ENCODE measurements at regions not wholly inside any gene's neighbourhood (a gene's known extent, or its start where the extent isn't known, plus 50 kb on each side); places are given as distances from the start of the nearest gene placed in this dataset.
"Not testable (repeated sequence)": the region's sequence is repeated elsewhere in the genome, so short reads cannot be mapped to it uniquely, and the experiment has no call there.

- Histone ChIP-seq H3K4me3 (no peak overlapping the region), H3K27me3 (replicated peaks; ENCODE audit: insufficient read depth) (no peaks in the 10 kb centered on the region), H3K4me1 (ENCODE audit: control insufficient read depth in 1 of 2, low read depth in 2 of 2) (no peaks in the 10 kb centered on the region), H3K9me3 (no peaks in the 10 kb centered on the region), H3K36me3 (no peaks in the 10 kb centered on the region), H3K27ac (no peak overlapping the region)
- no peak for TF ChIP-seq CTCF (IDR thresholded peaks at IDR 0.05)
- DNase-seq (ENCODE audit: low spot score) (no peak), ATAC-seq (ENCODE audit: insufficient number of reproducible peaks, low FRiP score, low read depth) (no peak)
Measured at GRCh38 chr1:196034080-196034706, 574.0 kb downstream of the KCNT2 start.

- ATAC-seq (ENCODE audit: insufficient number of reproducible peaks, low FRiP score, low read depth), result not testable (repeated sequence)
Measured at GRCh38 chr1:196031387-196031786, 576.9 kb downstream of the KCNT2 start.

GRCh38 chr1:196030455-196030854, 577.8 kb downstream of the KCNT2 start:
- Histone ChIP-seq H3K36me3 (no peaks in the 10 kb centered on the region), H3K4me1 (ENCODE audit: control insufficient read depth in 1 of 2, low read depth in 2 of 2) (no peaks in the 10 kb centered on the region), H3K27me3 (replicated peaks; ENCODE audit: insufficient read depth) (no peaks in the 10 kb centered on the region), H3K4me3 (no peak overlapping the region), H3K9me3 (no peaks in the 10 kb centered on the region), H3K27ac (no peak overlapping the region)
- TF ChIP-seq CTCF (IDR thresholded peaks at IDR 0.05), result no peak
- DNase-seq (ENCODE audit: low spot score) (no peak), ATAC-seq (ENCODE audit: insufficient number of reproducible peaks, low FRiP score, low read depth) (no peak)

More at GRCh38 chr1:196031387-196031786, 576.9 kb downstream of the KCNT2 start:
- not testable (repeated sequence) for DNase-seq (ENCODE audit: low spot score); H3K27me3 ChIP-seq (replicated peaks; ENCODE audit: insufficient read depth); H3K4me1 ChIP-seq (ENCODE audit: control insufficient read depth in 1 of 2, low read depth in 2 of 2); H3K9me3 ChIP-seq; H3K27ac ChIP-seq; H3K36me3 ChIP-seq; H3K4me3 ChIP-seq

DNA sequence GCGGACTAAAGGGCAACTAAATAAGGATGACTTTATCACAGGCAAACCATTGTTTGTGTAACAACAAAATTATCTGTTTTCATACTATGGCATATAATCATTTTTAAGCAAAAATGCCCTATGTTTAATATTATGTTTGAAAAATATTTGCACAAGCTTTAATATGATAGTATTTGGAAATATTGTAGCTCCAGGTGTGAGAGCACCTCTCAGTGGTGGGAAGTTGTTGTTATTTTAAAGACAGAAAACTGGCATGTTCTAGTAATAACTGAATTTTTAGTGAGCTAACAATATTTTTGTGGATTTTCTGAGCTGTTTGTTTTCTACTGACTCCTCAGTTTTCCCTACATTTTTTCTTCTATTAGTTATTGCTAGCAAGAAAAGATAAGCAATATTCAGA, 578.8 kb downstream of the KCNT2 start:
- ATAC-seq (ENCODE audit: insufficient number of reproducible peaks, low FRiP score, low read depth) (no peak), DNase-seq (ENCODE audit: low spot score) (no peak)
- no peaks in the 10 kb centered on the region for H3K27me3 ChIP-seq (replicated peaks; ENCODE audit: insufficient read depth)
- no peaks in the 10 kb centered on the region for H3K4me1 ChIP-seq (ENCODE audit: control insufficient read depth in 1 of 2, low read depth in 2 of 2)
- no peaks in the 10 kb centered on the region for H3K36me3 ChIP-seq
- no peaks in the 10 kb centered on the region for H3K9me3 ChIP-seq
- TF ChIP-seq CTCF (IDR thresholded peaks at IDR 0.05), result no peak
- no peak overlapping the region for H3K27ac ChIP-seq
- no peak overlapping the region for H3K4me3 ChIP-seq

GRCh38 chr1:196027127-196027526, 581.1 kb downstream of the KCNT2 start:
- no peak for ATAC-seq (ENCODE audit: insufficient number of reproducible peaks, low FRiP score, low read depth)
- TF ChIP-seq CTCF (IDR thresholded peaks at IDR 0.05), result no peak
- no peaks in the 10 kb centered on the region for H3K4me1 ChIP-seq (ENCODE audit: control insufficient read depth in 1 of 2, low read depth in 2 of 2)
- no peaks in the 10 kb centered on the region for H3K27me3 ChIP-seq (replicated peaks; ENCODE audit: insufficient read depth)
- no peak overlapping the region for H3K27ac ChIP-seq
- no peaks in the 10 kb centered on the region for H3K36me3 ChIP-seq
- no peaks in the 10 kb centered on the region for H3K9me3 ChIP-seq
- no peak overlapping the region for H3K4me3 ChIP-seq
- DNase-seq (ENCODE audit: low spot score), result no peak

DNA sequence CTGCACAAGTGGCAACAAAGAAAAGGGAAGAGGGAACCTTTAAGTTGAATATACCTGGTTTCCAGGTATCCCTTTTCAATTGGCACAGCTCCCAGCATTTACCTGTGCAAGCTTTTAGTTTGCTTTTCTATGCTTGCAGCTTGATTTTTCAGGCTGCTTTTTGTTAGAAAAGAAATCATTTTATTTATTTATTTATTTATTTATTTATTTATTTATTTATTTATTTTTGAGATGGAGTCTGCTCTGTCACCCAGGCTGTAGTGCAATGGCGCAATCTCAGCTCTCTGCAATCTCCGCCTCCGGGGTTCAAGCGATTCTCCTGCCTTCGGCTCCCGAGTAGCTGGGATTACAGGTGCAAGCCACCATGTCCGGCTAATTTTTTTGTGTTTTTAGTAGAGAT, 587.1 kb downstream of the KCNT2 start:
- not testable (repeated sequence) for H3K27me3 ChIP-seq (replicated peaks; ENCODE audit: insufficient read depth); ATAC-seq (ENCODE audit: insufficient number of reproducible peaks, low FRiP score, low read depth)

More for the DNA sequence above, 587.1 kb downstream of the KCNT2 start:
- not testable (repeated sequence) for H3K4me1 ChIP-seq (ENCODE audit: control insufficient read depth in 1 of 2, low read depth in 2 of 2); H3K27ac ChIP-seq; H3K36me3 ChIP-seq; H3K4me3 ChIP-seq; H3K9me3 ChIP-seq; DNase-seq (ENCODE audit: low spot score)
